ENCODE measurements at regions not wholly inside any gene's neighbourhood (a gene's known extent, or its start where the extent isn't known, plus 50 kb on each side); places are given as distances from the start of the nearest gene placed in this dataset.

DNA sequence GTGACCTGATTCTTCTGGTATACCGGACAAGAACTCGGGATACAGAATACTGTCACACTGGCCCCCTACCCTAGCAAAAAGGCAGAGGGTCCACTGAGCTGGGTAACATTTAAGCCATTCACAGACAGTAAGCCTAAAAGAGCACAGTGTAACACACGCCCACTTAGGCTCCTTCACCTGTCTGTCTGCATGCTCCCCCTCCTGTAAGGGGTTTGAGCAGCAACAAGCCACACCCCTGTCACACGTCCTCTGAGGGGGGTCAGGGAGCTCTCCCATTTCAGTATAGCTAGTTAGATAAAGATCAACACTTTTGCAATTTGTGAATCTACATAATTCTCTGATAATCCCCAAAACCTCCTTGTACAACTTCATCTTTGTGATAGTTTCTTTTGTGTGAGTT is 586.3 kb upstream of the LMCD1 start:
- DNase-seq = no peak

DNA sequence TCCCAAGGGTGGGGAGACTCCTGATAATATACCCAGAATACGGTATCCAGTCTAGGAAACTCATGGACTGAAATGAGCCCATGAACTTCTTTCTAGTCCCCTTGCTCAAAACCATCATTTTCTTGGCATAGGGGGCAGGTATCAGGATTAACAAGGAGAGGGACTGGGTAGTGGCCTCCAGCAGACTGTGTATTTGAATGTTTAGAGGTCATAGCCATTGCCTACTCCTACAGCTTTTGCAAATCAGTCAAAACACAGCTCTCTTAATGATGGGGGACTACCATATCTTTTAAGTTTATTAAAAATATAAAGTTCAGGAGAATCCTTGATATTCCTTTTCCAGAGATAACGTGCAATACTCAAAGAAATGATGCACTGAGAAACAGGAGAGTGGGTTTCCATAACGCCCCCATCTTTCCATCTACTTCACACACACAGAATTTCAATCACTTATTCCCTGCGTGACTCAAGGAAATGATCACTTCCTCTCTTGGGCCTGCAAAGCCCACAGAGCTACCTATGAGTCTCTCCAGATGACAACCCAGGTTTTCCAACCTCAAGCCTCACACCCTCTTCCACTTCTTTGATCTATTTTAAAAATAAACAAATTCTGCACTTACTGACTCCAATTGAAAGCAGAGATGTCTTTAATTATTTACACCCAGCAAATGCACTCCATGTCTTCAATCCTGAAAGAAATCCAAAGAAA is 584.0 kb upstream of the LMCD1 start:
- no peak for DNase-seq

DNA sequence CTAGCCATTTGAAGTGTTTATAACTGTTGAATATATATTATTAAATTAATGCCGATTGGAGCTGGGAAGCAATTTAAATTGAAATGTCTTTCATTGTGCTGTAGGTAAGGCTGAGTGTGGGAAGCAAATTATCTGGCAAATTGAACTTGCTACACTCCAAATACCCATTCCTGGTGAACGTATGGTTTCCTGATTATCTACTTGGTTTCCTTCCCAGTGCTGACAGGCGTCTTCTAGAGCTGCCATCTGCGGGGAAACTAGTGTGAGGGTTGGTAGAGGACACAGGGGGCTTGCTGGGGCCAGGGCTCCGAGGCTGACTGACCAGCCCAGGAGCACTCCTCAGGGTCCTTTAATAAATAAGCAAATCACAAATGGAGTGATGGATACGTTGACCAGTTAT is 581.4 kb upstream of the LMCD1 start:
- no peak for DNase-seq

DNA sequence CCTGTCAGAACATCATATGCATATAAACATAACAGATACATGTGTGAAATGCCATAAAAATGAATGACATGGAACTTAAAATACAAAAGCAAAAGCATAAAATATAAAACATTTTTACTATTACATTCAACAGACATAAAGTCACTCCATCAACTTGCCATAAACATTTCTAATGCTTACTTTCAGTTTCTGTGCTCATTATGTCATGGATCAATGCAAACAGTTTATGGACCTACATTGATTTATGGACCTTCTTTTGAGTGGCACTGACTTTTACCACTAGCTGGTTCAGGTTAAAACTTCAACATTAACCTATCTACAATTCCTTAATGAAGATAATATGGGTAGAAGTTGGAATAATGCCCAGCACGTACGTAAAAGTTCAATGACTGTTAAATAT is 577.4 kb upstream of the LMCD1 start:
- DNase-seq = no peak

DNA sequence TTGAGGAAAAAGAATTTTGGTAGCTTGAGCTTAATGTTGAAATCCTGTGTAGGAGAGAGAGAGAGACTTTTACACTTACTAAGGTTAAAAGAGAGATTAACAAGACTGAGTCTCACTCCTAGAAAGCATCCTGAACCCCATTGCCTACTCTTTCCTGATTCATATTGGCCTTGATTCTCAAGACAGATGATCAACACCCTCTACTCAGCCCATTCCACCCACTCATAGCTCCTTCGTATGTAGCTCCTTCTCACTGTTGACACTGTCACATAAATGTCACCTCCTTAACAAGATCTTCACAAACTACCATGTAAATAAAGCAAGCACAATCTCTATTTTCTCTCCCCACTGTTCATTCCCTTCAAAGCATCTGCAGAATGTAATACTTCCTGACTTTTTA is 574.6 kb upstream of the LMCD1 start:
- DNase-seq = no peak

DNA sequence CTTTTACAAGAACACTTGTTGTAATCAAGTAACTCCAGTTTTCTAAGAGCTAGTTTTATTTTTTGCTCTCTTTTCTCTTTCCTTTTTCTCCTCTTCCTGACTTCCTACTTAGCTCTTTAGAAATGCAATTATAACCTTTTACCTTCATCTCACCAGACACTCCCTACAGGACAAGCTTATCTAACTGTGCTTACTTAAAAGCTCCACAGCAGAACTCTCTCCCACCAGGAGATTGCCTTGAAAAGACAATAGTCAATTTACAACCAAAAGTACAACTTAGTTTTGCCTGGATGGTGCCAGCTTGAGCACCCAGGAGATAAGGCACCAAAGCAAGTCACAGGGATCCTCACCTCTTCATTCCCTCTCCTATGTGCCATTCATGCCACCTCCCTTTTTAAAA is 573.8 kb upstream of the LMCD1 start:
- no peak for DNase-seq

DNA sequence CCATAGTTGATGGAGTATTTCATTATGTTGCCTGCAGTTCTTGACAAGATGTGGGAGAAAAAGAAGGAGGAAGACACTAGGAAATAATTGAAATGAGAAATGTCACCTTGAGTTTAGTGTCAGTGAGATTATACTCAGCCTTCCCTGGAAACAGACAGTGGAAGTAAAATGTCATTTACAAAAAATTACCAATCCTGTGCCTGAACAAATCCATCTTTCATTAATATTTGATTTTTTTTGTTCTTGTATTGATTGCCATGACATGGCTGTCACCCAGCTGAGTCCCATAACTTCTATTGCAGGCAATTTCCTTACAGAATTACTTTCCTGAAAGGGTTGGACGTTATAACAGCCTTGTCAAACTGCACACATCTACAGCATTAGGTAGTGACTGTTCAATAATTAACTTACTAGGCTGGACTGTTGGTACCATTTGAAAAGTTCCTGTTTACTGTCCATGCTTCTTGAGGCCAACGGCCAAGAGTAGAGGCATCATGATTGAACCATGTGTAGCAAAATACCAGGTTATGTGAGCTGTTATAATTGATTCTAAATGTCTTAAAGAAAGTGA is 572.2 kb upstream of the LMCD1 start:
- no peak for DNase-seq

DNA sequence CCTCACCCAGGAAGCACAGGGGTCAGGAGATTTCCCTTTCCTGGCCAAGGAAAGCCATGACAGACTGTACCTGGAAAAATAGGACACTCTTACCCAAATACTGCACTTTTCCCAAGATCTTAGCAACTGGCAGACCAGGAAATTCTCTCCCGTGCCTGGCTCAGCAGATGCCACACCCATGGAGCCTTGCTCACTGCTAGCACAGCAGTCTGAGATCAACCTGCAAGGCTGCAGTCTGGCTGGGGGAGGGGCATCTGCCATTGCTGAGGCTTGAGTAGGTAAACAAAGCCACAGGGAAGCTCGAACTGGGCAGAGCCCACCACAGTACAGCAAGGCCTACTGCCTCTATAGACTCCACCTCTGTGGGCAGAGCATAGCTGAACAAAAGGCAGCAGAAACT is 567.3 kb upstream of the LMCD1 start:
- DNase-seq = no peak

DNA sequence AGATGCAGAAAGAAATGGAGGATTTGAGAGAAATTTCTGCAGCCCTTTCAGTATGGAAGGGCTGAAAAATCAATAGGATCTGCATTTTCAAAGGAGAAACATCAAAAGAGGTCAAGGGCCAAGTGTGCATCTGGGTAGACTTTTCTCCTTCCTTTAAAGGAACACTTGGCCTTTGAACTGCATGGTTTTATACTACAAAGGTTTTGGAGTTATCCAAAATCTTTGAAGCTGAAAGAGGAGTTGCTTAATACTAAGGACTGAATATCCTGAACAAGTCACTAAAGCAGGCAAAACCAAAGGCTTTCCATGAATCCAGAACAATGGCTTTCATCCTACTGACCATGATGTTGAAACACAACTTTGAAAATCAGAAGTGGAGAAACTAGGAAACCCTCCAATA is 553.7 kb upstream of the LMCD1 start:
- DNase-seq = no peak

DNA sequence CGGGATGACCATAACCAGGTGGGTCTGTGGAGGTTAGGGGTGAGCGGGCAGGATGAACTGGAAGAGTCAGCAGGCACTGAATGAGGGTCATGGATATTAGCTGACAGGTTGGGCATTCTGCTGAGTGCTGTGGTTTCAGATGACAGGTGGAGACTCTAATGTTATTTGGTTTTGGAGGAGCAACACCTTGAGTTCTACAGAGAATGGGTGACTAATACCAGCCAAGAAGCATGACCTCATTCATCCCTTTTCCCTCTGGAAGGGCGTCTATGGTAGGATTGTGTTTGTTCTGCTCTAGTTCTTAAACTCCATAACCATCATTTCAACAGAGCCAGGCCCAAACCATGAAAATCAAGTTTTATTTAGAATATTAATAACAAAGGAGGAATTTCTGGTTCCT is 550.7 kb upstream of the LMCD1 start:
- no peak for DNase-seq

DNA sequence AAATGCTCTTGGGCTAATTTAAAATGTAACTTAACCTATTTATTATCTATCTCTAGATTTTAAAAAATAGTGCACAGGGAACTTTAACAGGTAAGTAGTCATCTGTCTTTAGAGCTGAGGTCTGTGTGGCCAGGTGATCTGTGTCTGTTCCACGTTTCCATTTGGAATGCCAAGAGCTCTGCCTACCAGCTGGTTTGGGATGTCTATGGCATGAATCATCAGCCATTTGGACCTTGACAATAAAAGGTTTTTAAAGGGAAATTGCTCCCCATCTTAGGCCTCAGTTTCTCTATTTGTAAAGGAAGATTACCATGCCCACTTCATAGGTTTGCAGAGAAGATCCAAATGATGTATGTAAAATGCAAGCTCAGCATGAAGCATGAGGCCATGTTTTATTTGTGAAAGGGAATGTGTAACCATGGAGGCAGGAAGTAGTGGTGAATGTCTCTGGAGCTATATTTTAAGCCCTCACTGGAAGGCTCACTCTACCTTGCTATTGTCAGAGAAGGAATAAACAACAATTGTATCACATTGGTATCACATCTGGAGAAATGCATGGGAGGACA is 548.1 kb upstream of the LMCD1 start:
- DNase-seq = no peak

DNA sequence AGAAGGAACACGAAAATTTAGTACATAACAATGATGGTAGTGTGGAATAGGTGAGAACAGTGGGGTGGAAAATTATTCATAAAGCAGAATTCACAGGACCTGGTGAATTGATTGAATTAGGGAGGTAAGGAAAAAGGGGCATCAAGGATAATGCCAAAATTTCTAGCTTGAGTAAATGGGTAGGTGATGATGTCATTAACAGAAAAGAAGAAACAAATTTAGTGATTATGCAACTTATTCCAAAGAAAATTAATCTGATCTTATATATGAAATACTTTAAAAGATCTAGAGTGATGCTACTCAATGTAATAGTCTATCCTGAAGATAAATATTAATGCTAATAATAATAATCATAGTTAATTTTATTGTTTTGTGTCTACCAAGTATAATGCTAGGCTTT is 544.6 kb upstream of the LMCD1 start:
- no peak for DNase-seq

DNA sequence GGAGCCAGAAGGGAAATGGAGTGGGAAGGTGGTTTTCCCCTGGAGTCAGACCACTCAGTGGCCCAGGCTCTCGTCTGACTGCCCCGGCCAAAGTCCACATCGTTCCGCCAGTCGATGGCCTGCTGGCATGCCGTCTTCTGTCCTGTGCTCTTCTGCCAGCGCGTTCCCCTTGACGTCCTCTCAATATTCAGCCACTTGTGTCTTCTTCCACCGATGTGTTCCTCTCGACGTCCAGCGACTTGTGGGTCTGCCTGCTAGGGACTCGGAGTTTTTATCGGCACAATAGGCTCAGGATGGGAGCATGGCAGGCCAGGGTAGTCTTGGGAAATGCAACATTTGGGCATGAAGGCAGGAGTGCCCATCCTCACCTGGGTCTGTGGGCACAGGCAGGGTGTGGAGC is 542.5 kb upstream of the LMCD1 start:
- no peak for DNase-seq

DNA sequence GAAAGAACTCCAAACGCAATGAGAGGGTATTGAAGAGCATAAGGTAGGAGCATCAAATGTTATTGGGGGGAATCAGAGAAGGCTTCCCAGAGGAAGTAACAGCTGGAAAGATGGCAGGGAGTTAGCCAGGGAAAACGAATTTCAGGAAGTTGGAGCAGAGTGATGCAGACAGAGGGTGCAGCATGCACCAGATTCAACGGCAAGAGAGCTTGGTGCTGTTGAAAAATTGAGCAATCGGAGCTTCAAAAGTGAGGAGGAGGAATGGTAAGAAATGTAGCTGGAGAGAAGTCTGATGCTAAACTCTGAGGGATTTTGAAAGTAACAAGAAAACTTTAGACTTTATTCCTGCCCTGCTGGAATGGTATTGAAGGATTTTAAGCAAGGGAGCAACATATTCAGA is 541.0 kb upstream of the LMCD1 start:
- DNase-seq = no peak

DNA sequence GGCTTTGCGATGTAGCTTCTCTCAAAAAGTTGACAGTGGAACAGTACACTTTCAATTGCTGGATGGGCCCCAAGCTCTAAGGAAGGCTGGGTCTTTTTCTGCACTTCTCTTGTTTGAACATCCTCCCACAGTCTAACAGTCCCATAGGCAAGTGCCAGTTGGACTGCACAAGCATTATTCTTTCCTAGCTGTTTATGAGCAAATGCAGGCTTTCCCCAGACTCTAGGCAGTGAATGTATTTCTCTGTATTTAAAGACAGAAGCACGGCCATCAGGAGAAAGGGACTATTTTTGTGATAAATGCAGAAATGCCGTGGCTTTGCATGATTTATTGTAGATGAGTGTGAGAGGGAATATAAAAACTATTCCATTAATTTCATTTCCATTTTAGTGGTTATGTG is 539.3 kb upstream of the LMCD1 start:
- DNase-seq = no peak

DNA sequence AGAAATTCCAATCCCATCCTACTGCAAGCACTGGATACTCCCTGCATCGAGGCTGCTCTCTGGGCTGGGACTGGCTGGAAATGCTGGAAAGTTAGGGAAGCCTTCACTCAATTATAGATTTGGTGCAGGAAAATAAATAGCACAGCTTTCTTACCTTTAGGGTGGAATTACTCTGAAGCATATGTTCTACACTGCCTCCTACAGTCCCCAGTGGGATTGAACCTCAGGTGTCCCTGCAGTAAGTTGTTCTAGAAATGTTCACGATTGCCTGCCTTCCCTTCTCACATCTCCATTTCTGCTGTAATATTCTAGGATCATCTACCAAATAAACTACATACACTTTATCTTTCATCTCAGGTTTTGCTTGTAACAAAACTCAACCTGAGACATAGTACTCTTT is 536.7 kb upstream of the LMCD1 start:
- DNase-seq = no peak

DNA sequence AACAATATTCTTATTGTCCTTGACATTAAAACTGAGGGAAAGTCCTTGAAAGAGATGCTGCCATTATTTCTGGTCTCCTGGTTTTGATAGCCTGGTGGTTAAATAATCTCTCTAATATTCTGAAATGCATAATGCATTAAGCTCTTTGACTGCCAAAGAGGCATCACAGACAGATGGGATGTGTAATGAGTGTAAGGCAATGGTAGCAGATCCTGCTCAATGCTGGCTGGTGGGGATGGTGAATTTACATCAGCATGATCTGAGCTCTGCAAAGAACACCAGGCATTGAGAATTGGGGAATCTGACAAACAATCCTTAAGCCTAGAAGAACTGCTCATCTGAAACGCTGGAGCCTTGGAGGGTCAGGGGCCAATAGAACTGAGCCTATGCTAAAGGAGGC is 528.6 kb upstream of the LMCD1 start:
- DNase-seq = no peak

DNA sequence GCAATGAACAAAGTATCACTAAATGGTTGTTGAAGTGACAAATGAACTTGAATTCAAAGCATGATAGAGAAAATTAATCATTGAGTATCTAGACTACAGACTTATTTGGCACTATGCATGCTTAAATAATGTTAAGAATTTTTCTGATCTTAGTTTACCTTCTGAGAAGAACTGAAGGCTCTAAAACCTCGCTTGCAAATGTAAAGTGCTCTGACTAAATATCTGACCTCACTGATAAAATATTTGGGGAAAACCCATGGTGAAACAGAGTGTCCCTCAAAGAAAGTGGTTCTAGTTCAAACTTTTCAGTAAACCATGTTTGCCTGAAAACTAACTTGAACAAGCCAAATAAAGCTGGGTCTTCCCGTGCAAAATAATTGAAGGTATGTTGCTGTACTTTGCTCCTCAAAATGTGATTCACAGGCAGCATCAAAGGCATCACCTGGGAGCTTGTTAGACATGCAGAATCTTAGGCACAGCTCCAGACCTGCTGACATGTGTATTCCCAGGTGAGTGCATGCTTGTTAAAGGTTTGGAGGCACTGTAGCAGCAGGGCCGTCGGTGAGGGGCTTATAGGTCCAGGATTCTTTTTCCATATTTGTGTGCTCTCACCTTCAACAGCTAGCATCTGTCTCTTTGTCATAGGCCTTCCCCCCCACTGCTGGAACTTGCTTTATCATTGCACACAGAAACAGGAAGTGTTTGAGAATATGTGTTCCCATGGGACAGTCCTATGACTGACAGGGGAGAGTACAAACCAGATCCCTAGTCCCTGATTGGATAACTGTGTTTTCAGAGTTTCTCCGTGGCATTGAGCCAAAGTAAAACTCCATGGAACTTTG is 524.2 kb upstream of the LMCD1 start:
- DNase-seq = no peak

DNA sequence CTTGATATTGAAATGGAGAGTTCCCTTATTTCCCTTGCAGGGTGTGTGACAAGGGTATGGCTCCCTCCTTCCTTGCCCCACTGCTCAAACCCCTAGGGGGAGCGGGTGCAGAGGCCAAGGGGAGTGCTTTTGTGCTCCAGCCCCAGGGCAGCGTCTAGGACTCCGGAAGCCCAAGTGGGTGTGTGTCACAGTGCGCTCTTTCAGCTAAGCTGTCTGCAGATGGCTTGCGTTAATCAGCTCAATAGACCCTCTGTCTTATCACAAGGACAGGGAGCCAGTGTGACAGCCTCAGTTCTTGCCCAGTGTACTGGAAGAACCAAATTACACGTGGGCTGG is 523.6 kb upstream of the LMCD1 start:
- no peak for DNase-seq

DNA sequence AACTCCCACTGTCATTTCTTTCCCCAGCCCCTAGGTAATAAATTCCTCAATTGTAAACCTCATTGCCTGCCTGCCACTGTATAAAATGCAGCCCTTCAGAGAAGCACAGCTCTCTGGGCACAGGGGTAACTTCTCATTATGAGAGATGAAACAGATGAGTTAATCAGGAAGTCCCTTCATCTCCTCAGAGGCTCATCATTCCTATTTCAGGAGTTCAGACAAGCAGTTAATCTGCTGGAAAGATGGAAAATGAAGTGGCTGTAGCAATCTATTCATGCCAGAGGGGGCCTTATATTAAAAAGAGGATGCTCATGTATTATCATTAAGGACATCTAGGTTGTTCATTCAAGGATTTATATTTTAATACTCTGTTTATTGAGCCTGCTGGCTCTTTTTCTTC is 519.5 kb upstream of the LMCD1 start:
- no peak for DNase-seq

DNA sequence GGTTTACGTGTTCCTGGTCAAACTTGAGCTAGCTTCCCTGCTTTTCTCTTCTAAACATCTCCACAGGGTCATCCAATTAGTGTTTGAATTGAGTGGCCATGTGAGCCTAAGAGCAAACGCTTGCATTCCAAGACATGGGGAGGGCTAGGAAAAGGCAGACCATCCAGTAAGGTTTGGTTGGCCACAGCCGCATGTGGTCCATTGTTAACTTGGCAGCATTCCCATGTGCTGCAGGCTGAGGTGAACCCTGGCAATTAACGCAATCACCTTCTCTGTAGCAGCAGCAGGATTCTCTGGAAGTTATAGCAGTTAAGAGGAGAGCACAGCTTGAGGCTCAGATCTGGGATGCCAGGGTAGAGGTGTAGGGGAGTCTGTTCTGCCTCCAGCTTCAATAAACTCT is 502.2 kb upstream of the LMCD1 start:
- DNase-seq = no peak

DNA sequence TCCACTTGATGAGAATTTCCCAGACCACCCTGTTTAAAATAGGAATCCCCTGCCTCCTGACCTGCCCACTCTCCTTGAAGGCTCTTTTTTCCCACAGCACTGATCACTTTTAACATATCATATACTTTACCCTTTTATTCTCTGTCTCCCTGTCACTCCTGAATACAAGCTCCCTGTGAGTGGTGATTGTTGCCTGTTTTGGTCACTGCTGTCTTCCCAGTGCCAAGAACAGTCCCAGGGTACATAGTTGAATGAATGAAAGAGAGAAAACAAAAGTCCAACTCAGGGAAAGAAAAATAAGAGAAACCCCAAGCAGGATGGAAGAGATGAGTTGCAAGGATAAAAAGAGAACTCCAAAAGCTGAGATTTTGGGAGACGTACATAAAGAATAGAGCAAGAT is 500.3 kb upstream of the LMCD1 start:
- no peak for DNase-seq

DNA sequence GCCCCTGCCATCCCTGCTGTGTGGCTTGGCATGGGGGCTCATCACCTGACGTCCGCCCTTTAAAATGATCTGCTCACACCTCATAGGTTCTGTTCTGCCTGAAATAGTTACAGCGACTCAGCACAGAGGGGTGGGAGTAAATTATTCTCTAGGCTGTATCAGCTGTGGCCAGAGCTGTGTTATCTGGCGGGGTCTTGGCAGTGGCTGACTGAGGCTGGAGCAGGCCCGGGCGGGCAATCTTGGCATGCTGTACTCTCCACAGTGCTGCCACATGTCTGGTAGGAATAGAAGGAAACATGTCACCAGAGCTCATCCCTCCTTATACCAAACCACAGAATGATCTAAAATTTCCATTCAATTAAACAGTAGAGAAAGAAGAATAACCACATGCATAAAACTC is 499.9 kb upstream of the LMCD1 start:
- DNase-seq = no peak

DNA sequence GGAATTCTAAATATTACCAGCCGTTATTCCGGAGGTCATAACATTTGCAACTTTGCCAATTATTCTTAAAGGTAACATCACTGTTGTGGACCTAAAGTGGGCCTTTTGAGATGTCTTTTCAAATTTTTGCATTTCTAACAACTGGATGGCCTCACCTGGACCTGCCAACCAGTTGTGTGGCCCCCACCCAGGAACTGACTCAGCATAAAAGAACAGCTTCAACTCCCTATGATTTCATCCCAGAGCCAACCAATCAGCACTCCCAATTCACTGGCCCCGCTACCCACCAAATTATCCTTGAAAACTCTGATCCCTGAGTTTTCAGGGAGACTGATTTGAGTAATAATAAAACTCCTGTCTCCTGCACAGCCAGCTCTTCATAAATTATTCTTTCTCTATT is 489.7 kb upstream of the LMCD1 start:
- DNase-seq = no peak
